WTC11 (cell line): ENCODE measurements at regions not wholly inside any gene's neighbourhood (a gene's known extent, or its start where the extent isn't known, plus 50 kb on each side); places are given as distances from the start of the nearest gene placed in this dataset.
"Not testable (repeated sequence)": the region's sequence is repeated elsewhere in the genome, so short reads cannot be mapped to it uniquely, and the experiment has no call there.

Experiments
- ATAC-seq: fragments of 200-7000 bp; cut with Tn5 transposase; 2 replicates; pipeline ENCODE4 v1.10.0; 2021; ENCODE audit warnings: mild to moderate bottlenecking, moderate library complexity
- CTCF ChIA-PET: fragments of 300-600 bp; sonication (Branson Sonifier 250); formaldehyde crosslinking; loops from one replicate; lab custom pipeline; 2021; ENCODE audit warnings: antibody characterized with exemption; lab: Charles Lee
- POLR2A ChIA-PET: fragments of 350-600 bp; sonication (Branson Sonifier 250); formaldehyde crosslinking; loops from one replicate; lab custom pipeline; 2021; ENCODE audit warnings: antibody characterized with exemption; lab: Charles Lee
- DNase-seq: peaks from one replicate; pipeline ENCODE4 v3.0.0; 2021; ENCODE audit warnings: low spot score
- H3K27ac Mint-ChIP-seq: 2 replicates; pipeline ENCODE4 v1.8.0; 2021; ENCODE audit warnings: mixed read lengths
- H3K27me3 Mint-ChIP-seq: 2 replicates; pipeline ENCODE4 v1.8.0; 2021; ENCODE audit warnings: low read depth, mild to moderate bottlenecking, moderate library complexity, mixed read lengths
- H3K36me3 Mint-ChIP-seq: 2 replicates; pipeline ENCODE4 v1.8.0; 2021; ENCODE audit warnings: mixed read lengths
- H3K4me1 Mint-ChIP-seq: 2 replicates; pipeline ENCODE4 v1.8.0; 2022; ENCODE audit warnings: mixed read lengths
- H3K4me3 Mint-ChIP-seq: 2 replicates; pipeline ENCODE4 v1.8.0; 2021; ENCODE audit warnings: mild to moderate bottlenecking, moderate library complexity, mixed read lengths
- H3K9me3 Mint-ChIP-seq: 2 replicates; pipeline ENCODE4 v1.8.0; 2021; ENCODE audit warnings: mixed read lengths
- ATF3 ChIP-seq: sonication (generic); formaldehyde crosslinking; conservative IDR thresholded peaks from 2 replicates; pipeline ENCODE4 v1.8.1; 2022; ENCODE audit warnings: mild to moderate bottlenecking, missing genetic modification reagents
- E2F5 ChIP-seq: sonication (generic); formaldehyde crosslinking; IDR thresholded peaks from 2 replicates; pipeline ENCODE4 v1.8.1; 2022; ENCODE audit warnings: mild to moderate bottlenecking, moderate library complexity, missing genetic modification reagents
- ERG ChIP-seq: fragments of 250-450 bp; sonication (Bioruptor Pico); IDR thresholded peaks from 2 replicates; pipeline ENCODE4 v1.8.0; 2021; ENCODE audit warnings: mild to moderate bottlenecking
- ETV6 ChIP-seq: sonication (generic); formaldehyde crosslinking; IDR thresholded peaks from 2 replicates; pipeline ENCODE4 v1.8.1; 2022; ENCODE audit warnings: mild to moderate bottlenecking, missing genetic modification reagents
- GTF2I ChIP-seq: fragments of 250-450 bp; sonication (Bioruptor Pico); conservative IDR thresholded peaks from 2 replicates; pipeline ENCODE4 v1.4.0; 2021; ENCODE audit warnings: mild to moderate bottlenecking
- HMGXB4 ChIP-seq: sonication (generic); formaldehyde crosslinking; IDR thresholded peaks from 2 replicates; pipeline ENCODE4 v1.8.1; 2023; ENCODE audit warnings: mild to moderate bottlenecking, moderate library complexity, missing genetic modification reagents
- IRF1 ChIP-seq: sonication (generic); formaldehyde crosslinking; IDR thresholded peaks from 2 replicates; pipeline ENCODE4 v1.8.0; 2023; ENCODE audit warnings: missing genetic modification reagents
- IRF2 ChIP-seq: sonication (generic); formaldehyde crosslinking; IDR thresholded peaks from 2 replicates; pipeline ENCODE4 v1.8.0; 2022; ENCODE audit warnings: low read depth, missing genetic modification reagents, borderline replicate concordance
- MLX ChIP-seq: sonication (generic); formaldehyde crosslinking; IDR thresholded peaks from 2 replicates; pipeline ENCODE4 v1.8.1; 2023; ENCODE audit warnings: mild to moderate bottlenecking, missing genetic modification reagents, moderate library complexity
- MXD4 ChIP-seq: fragments of 250-450 bp; sonication (Bioruptor Pico); IDR thresholded peaks from 2 replicates; pipeline ENCODE4 v1.8.0; 2021; ENCODE audit warnings: mild to moderate bottlenecking, moderate library complexity, borderline replicate concordance
- RELA ChIP-seq: sonication (generic); formaldehyde crosslinking; IDR thresholded peaks from 2 replicates; pipeline ENCODE4 v1.8.1; 2022; ENCODE audit warnings: missing genetic modification reagents, mild to moderate bottlenecking, borderline replicate concordance
- RORB ChIP-seq: fragments of 250-450 bp; sonication (Bioruptor Pico); IDR thresholded peaks from 2 replicates; pipeline ENCODE4 v1.9.0; 2021; ENCODE audit warnings: mild to moderate bottlenecking
- TP53 ChIP-seq: sonication (generic); formaldehyde crosslinking; IDR thresholded peaks from 2 replicates; pipeline ENCODE4 v1.8.1; 2023; ENCODE audit warnings: mild to moderate bottlenecking, missing genetic modification reagents
- ZNF425 ChIP-seq: fragments of 250-450 bp; sonication (Bioruptor Pico); conservative IDR thresholded peaks from 2 replicates; pipeline ENCODE4 v1.9.0; 2021; ENCODE audit warnings: mild to moderate bottlenecking
- ZSCAN18 ChIP-seq: fragments of 250-450 bp; sonication (Bioruptor Pico); IDR thresholded peaks from 2 replicates; pipeline ENCODE4 v2.1.2; 2022; ENCODE audit warnings: mild to moderate bottlenecking, moderate library complexity

- no peak for TF ChIP-seq HMGXB4
- TF ChIP-seq ZSCAN18 (CRISPR knock-in tag) = no peak
- TF ChIP-seq IRF2 (CRISPR knock-in tag) = no peak
- TF ChIP-seq RELA (CRISPR knock-in tag) = no peak
- no peak for TF ChIP-seq GTF2I (CRISPR knock-in tag)
- no peak for TF ChIP-seq ETV6 (CRISPR knock-in tag)
- no peak for TF ChIP-seq ERG (CRISPR knock-in tag)
Observed at GRCh38 chr4:154988511-154988910, 207.4 kb downstream of the RBM46 start (continued).

GRCh38 chr4:154989511-154989910, 208.4 kb downstream of the RBM46 start:
- DNase-seq (no peak), ATAC-seq (peak; percentile 32; the same call in 1 of the 2 replicates)
- Mint-ChIP-seq H3K27me3 (no peaks in the 10 kb centered on the region), H3K4me3 (no peak overlapping the region), H3K36me3 (no peaks in the 10 kb centered on the region), H3K9me3 (no peaks in the 10 kb centered on the region), H3K27ac (no peak overlapping the region), H3K4me1 (no peaks in the 10 kb centered on the region)
- ChIA-PET CTCF (interaction anchor here (1.1 kb wide), 1 partner anchor 183 kb away, joined by 3 read pairs; no protein-coding TSS in a partner anchor), POLR2A (no interaction called here)
- no peak for TF ChIP-seq TP53 (CRISPR knock-in tag)
- TF ChIP-seq ZNF425 = no peak
- TF ChIP-seq IRF1 (CRISPR knock-in tag) = no peak
- TF ChIP-seq MXD4 (CRISPR knock-in tag) = no peak
- no peak for TF ChIP-seq E2F5 (CRISPR knock-in tag)
- TF ChIP-seq ATF3 (CRISPR knock-in tag) = no peak
- TF ChIP-seq MLX (CRISPR knock-in tag) = no peak
- TF ChIP-seq IRF2 (CRISPR knock-in tag) = no peak
- no peak for TF ChIP-seq RORB

- H3K9me3 Mint-ChIP-seq, H3K27ac Mint-ChIP-seq, H3K27me3 Mint-ChIP-seq, POLR2A ChIA-PET, DNase-seq, CTCF ChIA-PET, H3K4me3 Mint-ChIP-seq, H3K36me3 Mint-ChIP-seq, ATAC-seq, H3K4me1 Mint-ChIP-seq: not testable (repeated sequence)
Observed at GRCh38 chr4:154997866-154998265, 210.6 kb upstream of the NPY2R start.
